ENCODE measurements at regions not wholly inside any gene's neighbourhood (a gene's known extent, or its start where the extent isn't known, plus 50 kb on each side); places are given as distances from the start of the nearest gene placed in this dataset.

DNA sequence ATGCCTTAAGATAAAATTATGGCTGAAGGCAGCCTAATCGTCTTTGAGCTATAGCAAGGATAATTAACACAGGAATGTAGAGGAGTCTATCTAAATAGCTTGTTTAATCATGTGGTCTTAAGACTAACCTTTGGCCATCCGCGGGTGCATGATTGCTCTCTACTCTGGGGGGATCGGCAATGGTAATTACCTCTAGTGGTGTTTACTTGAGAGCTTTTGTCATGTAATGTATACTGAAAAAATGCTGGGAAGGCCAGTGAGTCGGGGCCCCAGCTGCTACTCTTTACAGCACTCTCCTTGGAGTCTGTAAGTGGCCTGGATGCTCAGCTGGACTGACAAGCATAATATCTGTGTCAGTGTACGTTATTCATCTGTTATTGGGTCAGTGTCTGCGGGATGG, 65.5 kb upstream of the GNPDA2 start:
- POLR2A ChIA-PET = interaction anchor here (0.7 kb wide), 1 partner anchor 1150 kb away, joined by 3 read pairs; no protein-coding TSS in a partner anchor
- Mint-ChIP-seq H3K36me3 (no peaks in the 10 kb centered on the region), H3K4me3 (no peak overlapping the region), H3K27me3 (peaks cover 3% of the 10 kb centered on the region), H3K4me1 (no peaks in the 10 kb centered on the region), H3K27ac (no peak overlapping the region), H3K9me3 (peaks cover under 1% of the 10 kb centered on the region)
- no peak for ATAC-seq (ENCODE audit: low read depth)
- no peak for DNase-seq

DNA sequence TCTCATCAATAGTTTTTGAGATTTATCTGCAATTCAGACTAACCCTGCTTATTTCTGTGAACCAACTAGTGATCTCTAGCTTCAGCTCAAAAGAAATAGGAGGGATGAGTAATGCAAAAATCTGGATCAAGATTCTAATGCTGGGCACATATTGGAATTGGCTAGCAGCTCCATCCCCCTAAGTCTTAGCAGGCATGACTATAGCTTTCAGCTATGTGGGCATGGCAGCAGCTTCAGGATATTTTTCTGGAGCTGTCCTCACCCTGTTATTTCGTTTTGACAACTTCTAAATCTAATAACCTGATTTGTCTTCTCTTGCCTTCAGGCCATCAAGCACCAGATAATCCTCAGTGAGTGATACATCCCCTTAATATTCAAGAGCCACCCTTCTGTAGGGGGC, 50.8 kb upstream of the GNPDA2 start:
- no peak overlapping the region for H3K4me3 Mint-ChIP-seq
- DNase-seq = no peak
- ATAC-seq (ENCODE audit: low read depth) = no peak
- POLR2A ChIA-PET = no interaction called here
- peaks cover 2% of the 10 kb centered on the region for H3K9me3 Mint-ChIP-seq
- H3K4me1 Mint-ChIP-seq = no peaks in the 10 kb centered on the region
- H3K27me3 Mint-ChIP-seq = no peaks in the 10 kb centered on the region
- H3K36me3 Mint-ChIP-seq = no peaks in the 10 kb centered on the region
- H3K27ac Mint-ChIP-seq = no peak overlapping the region
